Stimulated activated CD4-positive, alpha-beta T cell treated with anti-CD3 and anti-CD28 coated beads, Interleukin-15, amount 100 ng/mL, for 48 hours (primary cell): ENCODE measurements at regions not wholly inside any gene's neighbourhood (a gene's known extent, or its start where the extent isn't known, plus 50 kb on each side); places are given as distances from the start of the nearest gene placed in this dataset.

Experiments used
- DNase-seq, 2 donors: peaks; one replicate each; pipeline ENCODE4 v3.0.0-alpha.2; 2020; ENCODE audit warnings: low read depth in 2 of 2

DNA sequence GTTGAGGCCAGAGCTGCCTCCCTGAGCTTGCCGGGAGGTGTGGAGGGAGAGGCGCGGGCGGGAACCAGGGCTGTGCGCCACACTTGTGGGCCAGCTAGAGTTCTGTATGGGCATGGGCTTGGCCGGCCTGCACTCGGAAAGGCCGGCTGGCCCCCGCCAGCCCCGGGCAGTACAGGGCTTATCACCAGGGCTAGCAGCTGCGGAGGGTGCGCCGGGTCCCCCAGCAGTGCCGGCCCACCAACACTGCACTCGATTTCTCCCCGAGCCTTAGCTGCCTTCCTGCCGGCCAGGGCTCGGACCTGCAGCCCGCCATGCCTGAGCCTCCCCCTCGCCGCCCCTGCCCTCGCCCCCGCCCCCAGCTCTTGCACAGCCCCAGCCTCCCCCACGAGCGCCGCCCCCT is 472.7 kb downstream of the TFAP2A start:
- no peak for DNase-seq

DNA sequence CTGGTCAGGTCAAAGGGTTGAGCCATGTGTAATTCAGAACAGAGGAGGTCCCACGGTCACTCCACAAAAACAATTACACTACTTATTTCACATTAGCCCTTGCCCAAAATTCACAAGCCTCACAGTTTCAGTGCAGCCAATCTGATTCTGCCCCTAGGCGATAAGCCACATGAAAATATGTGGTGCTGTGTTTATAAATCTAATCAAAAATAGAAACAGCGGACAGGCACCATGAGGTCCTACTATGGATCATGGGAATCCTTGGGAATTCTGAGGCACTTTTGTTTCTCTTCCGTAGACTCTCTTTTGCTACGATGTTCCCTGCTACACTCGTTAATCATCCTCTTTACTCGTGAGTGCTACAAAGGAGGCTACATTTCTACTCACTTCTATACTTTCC is 476.1 kb downstream of the TFAP2A start:
- no peak for DNase-seq

DNA sequence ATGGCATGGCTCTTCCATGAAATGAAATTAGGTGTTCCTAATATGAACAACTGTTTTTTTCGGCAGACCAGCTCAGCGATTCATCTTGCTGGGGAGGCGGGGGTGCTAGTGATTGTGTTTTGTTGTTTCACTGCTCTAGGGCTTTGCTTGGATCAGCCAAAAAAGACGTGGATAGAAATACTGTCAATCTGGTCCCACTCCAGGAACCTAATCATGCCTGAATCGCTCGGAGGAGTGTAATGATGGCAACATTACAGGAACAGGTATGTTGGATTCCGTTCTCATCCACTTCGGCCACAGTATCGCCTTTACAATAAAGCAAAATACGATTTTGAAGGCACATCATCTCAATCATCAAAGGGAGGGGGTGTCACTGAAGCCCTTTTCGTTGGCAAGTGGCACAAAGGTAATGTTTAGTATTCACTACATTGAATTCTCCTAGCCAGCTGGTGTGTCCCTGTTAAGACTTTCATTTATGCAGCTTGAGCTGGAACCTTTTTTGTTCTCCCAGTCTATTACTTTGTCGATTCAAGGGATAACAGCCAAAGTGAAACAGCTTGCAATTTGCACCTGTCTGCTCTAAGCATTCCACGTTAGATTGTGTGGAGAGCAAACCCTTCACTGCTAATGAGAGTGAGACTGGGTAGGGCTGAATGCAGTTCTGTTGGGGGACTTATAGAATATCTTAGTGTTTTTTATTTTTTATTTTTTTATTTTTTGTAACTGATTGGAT is 477.7 kb downstream of the TFAP2A start:
- no peak for DNase-seq

DNA sequence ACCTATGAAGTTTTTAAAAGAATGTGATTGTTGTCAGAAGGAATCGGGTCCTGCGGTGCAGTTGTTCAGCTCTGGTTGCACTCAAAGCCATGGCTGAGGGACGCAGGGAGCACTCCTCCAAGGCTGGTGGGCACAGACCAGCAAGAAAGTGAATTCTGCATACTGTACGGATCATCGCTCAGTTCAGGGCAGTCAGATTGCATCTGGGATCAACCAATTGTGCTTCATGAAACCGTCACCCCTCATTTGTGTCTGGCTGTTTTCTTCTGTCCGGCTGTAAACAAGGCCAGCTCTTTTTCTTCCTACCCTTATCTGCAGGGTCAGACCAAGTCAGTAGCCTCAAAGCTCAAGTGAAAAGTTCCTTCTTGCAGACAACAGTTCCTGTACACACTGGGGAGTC is 478.3 kb downstream of the TFAP2A start:
- no peak for DNase-seq

DNA sequence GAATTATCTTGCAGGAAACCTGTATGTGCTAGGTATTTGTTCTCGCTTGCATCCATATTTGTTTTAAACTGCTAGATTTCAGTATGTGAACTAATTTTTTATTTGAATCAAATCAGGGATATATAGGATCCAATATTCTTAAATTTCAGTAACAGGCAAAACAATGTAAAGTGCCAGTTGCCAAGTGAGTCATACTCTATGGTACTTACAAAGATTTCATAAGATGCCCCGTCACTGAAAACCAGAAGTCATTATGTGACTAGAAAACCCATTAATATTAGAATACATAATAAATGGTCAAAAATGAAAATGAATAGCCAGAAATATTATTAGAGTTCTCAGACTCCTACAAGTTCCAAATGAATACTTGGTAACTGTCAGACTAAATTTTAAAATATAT is 481.2 kb downstream of the TFAP2A start:
- no peak for DNase-seq

DNA sequence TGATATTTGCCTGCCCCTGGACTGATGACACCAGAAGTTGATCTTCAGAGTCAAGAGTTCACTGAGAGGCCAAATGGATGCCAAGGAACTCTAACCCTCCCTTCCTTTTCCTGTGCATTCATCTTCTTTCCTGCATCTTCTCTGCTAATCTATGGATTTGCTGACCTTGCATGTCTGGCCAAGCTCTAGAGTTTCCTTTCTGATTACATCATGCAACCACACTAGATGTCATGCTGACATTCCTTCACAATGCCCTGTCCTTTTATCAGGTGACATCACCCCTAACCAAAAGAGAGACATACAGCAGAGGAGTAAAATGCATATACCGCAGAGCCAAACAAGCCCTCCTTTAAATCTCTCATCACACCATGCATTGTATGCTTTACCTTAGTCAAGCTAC is 487.6 kb downstream of the TFAP2A start:
- no peak for DNase-seq

DNA sequence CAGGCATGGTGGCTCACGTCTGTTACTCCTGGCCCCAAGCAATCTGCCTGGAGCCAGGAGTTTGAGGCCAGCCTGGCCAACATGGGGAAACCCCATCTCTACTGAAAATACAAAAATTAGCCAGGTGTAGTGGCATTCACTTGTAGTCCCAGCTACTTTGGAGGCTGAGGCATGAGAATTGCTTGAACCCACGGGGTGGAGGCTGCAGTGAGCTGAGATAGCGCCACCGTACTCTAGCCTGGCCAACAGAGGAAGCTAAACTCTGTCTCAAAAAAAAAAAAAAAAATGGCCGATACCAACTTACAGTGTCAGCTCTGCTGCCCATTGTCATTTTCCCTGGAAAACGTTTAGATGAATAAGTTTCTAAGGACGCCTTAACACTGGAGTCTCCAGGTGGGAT is 489.9 kb downstream of the TFAP2A start:
- no peak for DNase-seq

DNA sequence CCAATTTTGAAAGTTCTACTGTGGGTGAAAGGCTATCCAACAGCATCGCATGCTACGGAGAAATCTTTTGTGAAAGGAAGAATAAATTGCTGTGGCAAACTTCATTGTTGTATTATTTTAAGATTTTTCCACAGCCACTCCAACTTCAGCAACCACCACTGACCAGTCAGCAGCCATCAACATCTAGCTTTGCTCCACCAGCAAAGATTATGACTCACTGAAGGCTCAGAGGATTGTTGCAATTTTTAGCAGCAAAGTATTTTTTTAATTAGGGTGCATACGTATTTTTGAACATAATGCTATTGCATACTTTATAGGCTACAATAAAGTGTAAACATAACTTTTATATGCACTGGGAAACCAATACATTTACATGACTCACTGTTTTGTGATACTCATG is 493.5 kb downstream of the TFAP2A start:
- no peak for DNase-seq

DNA sequence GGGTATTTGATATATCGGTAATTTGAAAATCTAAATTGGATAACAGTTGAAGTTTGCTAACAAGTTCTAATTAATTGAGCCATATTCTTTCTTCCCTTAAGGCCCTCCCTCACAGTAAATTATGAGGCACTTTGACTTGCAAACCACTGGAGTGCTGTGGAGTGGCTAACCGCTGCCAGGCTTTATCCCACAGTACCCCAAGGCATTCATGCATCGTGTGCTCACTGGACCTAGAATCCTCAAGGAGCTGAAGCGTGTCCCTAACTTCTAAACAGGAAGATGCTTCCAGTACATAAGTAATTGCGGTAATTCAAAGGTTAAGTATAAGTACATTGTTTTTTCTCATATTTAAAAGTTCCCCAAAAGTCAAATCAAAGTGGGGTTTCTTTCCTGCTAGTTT is 499.9 kb downstream of the TFAP2A start:
- no peak for DNase-seq

DNA sequence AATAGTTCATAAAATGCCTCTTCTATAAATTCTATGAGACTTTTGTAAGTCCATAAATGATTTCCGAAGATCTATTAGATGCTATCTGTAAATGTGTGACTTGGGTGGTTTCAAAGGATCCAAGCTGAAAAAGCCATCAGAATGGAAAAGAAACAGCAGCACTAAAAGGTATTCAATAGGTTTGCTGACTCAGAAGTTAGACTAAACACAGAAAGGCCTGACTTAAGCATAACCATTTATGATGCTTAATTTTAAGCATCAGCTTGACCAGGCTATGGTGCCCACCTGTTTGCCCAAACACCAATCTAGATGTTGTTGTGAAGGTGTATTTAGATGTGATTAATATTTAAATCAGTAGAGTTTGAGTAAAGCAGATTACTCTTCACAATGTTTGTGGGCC is 513.5 kb downstream of the TFAP2A start:
- no peak for DNase-seq

DNA sequence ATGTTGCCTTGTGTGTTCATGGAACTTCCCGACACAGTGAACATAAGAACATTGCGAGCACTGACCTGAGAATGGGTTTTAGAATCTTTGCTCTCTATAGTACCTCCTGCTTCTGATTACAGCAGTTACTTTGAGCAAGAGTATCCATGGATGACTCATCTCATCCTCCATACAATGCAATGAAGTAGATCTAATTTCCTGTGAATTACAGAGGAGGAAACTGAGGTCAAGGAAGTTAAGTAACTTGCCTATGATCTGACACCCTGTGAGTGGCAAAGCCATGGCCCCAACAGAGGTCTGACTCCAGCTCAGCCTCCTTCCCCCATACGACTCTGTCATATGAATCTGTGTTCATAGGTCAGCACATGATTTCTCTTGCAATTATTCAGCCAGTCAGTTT is 518.1 kb downstream of the TFAP2A start:
- no peak for DNase-seq

DNA sequence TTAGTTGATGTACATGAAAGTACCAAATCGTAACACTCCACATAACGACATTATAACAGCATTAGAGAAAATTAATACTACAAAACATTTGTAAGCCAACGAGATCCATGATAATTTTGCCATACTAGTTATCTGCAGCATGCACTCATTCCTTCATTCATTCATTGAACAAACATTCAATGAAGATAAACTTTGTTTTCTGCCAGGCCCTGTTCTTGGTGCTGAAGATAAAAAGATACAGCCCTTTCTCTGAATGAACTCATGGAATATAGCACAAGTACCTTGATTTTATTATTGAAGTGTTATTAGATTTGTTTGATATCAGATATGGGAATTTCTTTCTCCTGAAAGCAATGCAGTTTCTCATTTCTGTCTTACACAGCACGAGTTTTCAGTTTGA is 524.0 kb downstream of the TFAP2A start:
- no peak for DNase-seq

DNA sequence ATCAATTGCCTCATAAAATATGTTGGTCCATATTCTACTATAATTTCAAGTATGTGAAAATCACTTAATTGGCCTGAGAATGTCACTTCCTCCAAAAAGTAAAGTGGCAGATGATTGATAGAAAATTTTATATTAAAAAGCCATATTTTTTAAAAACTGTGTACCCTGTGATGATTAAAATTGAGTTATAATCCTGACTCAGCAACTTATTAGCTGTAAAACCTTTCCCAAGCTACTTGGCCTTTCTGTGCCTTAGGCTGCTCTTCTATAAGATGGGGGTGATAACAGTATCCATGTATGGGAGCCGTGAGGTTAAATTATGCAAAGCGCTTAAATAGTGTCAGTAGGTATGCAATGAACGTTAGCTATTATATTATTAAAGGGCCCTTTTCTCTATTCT is 524.4 kb downstream of the TFAP2A start:
- DNase-seq, result no peak

DNA sequence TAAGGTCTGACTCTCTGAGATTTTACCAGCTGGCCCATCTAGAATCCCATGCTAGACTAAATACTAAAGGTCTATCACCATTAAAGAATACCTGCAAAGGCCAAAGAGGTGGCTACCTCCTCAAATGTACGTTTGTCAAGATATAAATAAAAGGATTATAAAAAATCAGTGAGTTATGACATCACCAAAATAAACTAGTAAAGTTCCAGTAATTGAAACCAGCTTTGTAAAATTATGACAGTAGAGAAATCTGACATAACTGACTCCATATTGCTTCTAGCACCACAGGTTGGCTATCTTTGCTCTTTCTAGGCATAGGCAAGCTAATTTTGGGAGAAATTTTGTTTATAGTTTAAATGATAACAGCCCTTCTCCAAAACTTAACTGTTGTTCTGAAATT is 536.3 kb downstream of the TFAP2A start:
- DNase-seq, result no peak

DNA sequence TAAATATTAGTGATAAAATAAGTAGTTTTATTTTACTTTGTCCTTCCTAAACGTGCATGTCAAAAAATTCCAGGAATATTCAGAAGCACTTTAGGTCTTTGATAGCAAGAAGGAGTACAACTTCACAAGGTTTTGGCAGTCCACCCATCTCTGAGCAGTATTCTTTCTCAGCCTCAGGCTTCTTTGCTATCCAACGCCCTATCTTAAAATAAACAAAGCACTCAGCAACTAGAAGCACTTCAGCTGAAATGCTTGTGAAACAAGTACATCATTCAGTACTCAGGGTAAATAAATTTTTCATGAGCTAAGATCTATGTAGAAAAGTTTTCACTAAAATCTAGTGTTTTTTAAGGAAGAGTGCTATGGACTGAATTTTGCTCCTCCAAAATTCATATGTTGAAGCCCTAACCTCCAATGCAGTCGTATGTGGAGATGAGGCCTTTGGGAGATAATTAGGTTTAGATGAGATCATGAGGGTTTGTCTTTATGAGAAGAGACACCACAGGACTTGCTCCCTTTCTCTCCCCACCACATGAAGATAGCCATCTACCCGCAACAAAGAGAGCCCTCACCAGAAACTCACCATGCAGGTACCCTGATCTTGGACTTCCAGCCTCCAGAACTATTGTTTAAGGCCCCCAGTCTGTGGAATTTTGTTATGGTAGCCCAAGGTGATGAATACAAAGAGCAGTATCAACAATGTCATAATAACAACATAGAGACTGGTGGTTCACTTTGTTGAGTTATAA is 539.1 kb downstream of the TFAP2A start:
- DNase-seq, result no peak

DNA sequence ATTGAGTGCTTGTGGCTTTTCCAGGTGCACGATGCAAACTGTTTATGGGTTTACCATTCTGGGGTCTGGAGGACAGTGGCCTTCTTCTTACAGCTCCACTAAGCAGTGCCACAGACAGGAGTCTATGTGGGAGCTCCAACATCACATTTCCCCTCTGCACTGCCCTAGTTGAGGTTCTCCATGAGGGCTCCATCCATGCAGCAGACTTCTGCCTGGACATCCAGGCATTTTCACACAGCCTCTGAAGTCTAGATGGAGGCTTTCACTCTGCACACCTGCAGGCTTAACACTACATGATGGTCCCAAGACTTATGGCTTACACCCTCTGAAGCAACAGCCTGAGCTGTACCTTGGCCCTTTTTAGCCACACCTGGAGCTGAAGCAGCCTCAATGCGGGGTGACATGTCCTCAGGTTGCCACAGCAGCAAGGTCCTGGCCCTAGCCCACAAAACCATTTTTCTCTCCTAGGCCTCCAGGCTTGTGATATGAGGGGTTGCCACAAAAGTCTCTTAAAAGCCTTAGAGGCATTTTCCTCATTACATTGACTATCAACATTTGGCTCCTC is 552.2 kb downstream of the TFAP2A start:
- no peak for DNase-seq

DNA sequence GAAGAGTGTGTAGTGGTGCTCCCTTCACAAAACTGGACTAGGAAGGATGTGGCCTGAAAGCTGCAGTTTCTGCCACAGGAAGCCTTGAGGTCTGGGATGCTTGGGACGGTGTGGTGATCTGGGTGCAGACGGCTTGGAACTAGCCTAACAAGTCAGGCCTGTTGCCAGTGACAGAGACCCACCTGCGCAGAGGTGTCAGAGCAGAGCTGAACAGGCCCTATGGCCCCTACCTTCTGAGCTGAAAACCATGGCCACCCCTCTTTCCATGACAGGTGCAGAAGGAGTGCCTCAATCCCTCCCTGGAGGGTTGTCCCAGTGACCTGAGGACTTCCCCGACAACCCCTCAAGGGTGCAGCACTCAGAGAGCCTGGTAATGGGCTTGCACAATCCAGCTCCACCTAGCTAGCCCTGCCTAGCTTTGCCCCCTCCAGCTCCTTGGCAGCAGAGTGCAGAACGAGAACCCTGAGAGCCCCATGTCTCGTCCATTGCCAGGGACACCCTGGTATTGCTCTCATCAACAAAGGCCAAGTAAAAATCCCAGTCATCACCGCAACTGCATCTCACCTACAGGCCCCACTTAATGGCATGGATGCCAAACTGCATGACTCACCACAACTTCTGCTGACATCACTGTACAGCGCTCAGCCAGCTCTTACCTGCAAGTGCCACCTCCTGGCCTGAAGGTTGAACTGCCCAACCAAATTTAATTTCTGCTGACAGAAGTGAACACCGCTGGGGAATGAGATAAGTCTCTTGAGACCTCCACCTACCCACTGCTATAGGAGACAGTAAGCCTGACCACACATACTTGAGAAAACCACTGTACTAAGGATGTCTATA is 563.1 kb downstream of the TFAP2A start:
- no peak for DNase-seq

DNA sequence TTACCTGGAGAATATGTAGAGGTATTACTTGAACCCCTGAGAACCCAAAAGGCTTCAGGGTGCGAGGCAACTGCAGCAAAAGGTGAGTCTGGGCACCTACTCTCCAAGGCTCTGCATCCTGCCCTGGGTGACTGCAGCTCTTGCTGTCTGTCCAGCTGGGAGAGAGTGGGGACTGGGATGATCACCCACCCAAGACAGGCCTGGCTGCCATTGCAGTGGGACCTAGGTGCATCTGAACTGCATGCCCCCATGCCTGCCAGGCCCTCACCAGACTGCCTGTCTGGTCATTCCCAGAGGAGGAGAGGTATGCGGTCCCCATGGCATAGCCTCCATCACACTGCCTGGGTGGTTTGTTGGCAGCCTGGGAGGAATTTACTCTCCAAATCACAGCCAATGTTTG is 563.9 kb downstream of the TFAP2A start:
- no peak for DNase-seq

DNA sequence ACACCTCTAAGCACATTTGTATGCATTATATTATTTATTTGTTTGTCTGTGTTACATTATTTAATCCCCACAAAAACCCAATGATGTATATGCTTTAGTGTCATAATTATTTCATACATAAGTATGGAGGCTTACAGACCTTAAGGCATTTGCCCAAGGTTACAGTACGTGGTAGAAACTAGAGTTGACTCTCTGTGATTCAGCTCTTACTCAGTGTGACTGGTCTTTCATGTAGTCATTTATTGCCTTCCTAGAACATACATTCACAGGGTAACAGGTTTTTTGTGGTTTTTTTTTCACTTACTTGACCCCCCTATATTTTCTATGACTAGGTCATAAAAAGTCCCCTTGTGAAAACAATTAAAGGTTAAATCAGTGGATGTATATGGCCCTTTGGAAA is 566.8 kb downstream of the TFAP2A start:
- DNase-seq, result no peak

DNA sequence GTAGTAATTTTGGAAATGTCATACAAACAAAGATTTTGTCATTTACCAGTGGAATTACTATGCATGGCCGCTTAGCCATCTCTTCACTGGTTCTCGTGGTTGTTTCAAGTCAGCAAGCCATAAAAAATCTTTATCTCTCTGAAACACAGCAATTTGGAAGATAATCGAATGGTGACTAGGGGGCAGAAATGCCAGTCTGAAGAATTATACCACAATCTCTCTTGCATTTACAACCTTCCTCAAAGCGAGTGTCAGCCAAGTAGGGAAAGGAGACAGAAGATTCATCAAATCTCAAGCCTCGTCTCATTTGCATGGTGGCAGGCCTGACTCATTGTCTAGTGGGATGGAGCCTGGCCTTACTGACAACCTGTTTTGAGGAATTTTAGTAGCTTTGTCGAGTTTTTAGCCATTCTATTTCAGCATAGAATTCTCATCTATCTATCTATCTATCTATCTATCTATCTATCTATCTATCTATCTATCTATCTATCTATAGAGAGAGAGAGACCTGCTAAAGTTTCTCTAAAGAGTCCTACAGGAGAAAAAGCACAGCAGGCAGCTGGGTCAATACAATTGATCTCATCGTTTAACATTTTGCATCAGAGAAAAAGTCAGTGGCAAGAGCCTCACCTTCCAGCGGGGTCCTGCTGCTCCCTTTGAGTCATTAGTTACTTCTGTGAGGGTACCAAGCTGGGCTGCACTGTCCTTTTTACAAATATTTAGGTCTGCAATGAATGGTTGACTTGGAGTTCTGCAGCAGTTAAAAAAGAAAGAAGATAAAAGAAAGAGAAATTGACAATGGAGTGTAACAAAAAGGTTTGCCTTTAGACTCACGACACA is 572.8 kb downstream of the TFAP2A start:
- no peak for DNase-seq

DNA sequence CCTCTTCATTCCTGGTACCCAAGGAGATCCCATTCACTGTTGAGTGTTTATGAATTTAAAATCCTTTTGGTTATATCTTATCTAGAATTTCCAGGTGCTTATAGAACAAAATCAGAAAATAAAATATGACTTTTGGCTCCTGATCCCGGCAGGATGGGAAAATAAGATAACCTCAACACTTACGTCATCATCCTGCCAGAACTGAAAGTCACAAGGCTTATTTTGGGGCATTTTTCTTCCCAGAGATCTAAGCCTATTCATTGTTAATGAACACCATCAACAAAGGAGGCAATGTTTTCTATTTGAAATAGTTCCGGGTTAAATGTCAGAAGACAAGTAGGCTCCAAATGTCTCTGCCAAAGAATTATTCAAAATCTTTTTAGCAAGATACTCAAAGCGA is 580.6 kb downstream of the TFAP2A start:
- no peak for DNase-seq

DNA sequence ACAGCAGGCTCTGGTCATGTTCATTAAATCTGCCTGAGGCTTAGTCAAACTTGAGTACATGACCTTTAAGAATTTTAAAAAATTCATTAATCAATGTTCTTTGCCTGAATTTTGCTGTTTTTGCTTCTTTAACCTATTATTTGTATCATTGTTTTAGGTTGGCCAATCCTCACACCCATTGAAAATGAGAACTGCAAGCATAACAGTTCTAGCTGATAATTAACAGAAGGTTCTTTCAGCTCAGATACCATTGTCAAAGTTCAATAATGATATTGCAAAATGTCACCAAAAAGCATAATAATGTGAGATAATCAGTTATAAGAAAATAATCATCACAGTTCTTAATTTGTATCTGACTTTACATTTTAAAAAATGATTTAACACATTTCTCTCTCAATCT is 583.1 kb downstream of the TFAP2A start:
- DNase-seq, result no peak
